ENCODE measurements at regions not wholly inside any gene's neighbourhood (a gene's known extent, or its start where the extent isn't known, plus 50 kb on each side); places are given as distances from the start of the nearest gene placed in this dataset.

- Mint-ChIP-seq H3K27me3 (peaks cover 29 to 60% (median 43%) of the 10 kb centered on the region in 3 donors), H3K4me3 (no peak overlapping the region), H3K27ac (no peak overlapping the region), H3K9me3 (peaks cover 0 to under 1% (median 0%) of the 10 kb centered on the region in 7 donors), H3K36me3 (no peaks in the 10 kb centered on the region), H3K4me1 (no peaks in the 10 kb centered on the region)
- DNase-seq (no peak), ATAC-seq (ENCODE audit: low read depth in 2 of 2) (no peak)
Observed at GRCh38 chr1:36709869-36710481, 227.3 kb upstream of the CSF3R start.

GRCh38 chr1:36708587-36708986 lies 225.9 kb upstream of the CSF3R start:
- Mint-ChIP-seq H3K36me3 (no peaks in the 10 kb centered on the region), H3K9me3 (peaks cover 0 to 3% (median 0%) of the 10 kb centered on the region in 7 donors), H3K4me3 (no peak overlapping the region), H3K27me3 (peaks cover 29 to 67% (median 43%) of the 10 kb centered on the region in 3 donors), H3K4me1 (peaks cover 0 to 4% (median 4%) of the 10 kb centered on the region in 3 donors), H3K27ac (peak overlapping the region in 1 of 6 donors; percentile 47)
- no peak for ATAC-seq (ENCODE audit: low read depth in 2 of 2)
- no peak for DNase-seq

GRCh38 chr1:36707221-36707620 lies 224.5 kb upstream of the CSF3R start:
- no peak for DNase-seq
- H3K9me3 Mint-ChIP-seq = peaks cover 0 to 3% (median 0%) of the 10 kb centered on the region in 7 donors
- no peak overlapping the region for H3K4me3 Mint-ChIP-seq
- no peaks in the 10 kb centered on the region for H3K36me3 Mint-ChIP-seq
- peaks cover 0 to 8% (median 6%) of the 10 kb centered on the region in 3 donors for H3K4me1 Mint-ChIP-seq
- H3K27ac Mint-ChIP-seq = no peak overlapping the region
- ATAC-seq (ENCODE audit: low read depth in 2 of 2) = no peak
- peaks cover 25 to 69% (median 40%) of the 10 kb centered on the region in 3 donors for H3K27me3 Mint-ChIP-seq

DNA sequence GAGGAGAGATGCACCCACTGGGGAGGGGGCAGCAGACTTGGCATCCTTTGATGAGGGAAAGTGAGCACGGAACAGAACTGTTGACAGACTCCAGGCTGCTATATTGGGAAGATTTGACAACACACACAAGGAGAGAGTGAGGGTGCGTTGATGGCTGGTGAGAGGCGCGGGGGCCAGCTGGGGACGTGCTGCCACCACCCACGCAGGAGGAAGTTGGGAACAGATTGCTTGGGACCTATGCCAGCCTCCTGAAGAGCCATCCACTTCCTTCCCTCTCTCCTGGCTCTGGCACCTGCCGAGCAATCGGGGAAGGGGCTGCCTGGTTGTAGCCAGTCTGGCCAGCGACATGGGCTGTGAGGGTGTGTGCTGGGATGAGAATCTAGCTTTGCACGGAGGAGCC lies 223.7 kb upstream of the CSF3R start:
- ATAC-seq (ENCODE audit: low read depth in 2 of 2) = no peak
- Mint-ChIP-seq H3K27ac (peak overlapping the region in 1 of 6 donors; percentile 54), H3K4me1 (peaks cover 0 to 8% (median 6%) of the 10 kb centered on the region in 3 donors), H3K4me3 (no peak overlapping the region), H3K9me3 (peaks cover 0 to 3% (median 0%) of the 10 kb centered on the region in 7 donors), H3K36me3 (no peaks in the 10 kb centered on the region), H3K27me3 (peaks cover 26 to 77% (median 37%) of the 10 kb centered on the region in 3 donors)
- DNase-seq = no peak

DNA sequence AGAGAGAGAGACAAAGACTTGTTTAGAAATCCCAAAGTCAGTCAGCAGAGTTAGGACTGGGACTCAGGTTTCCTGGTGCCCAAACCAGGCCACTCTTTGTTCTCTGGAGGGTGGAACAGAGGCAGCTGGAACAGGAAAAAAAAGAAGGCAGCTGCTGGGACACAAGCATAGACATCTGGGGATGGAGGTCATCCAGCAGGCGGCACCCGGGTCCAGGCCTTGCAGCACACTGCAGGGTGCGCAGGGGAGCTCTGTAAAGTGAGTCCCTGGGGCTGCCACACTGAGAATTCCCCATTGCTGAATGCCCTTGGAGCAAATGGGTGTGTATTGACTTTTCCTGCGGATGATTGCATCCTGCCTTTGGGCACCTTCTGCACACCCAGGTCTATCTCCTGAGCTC lies 222.9 kb upstream of the CSF3R start:
- Mint-ChIP-seq H3K9me3 (peaks cover 0 to 3% (median 0%) of the 10 kb centered on the region in 7 donors), H3K36me3 (no peaks in the 10 kb centered on the region), H3K27me3 (peaks cover 30 to 81% (median 40%) of the 10 kb centered on the region in 3 donors), H3K4me1 (peaks cover 0 to 8% (median 6%) of the 10 kb centered on the region in 3 donors), H3K4me3 (no peak overlapping the region), H3K27ac (no peak overlapping the region)
- no peak for ATAC-seq (ENCODE audit: low read depth in 2 of 2)
- DNase-seq = no peak

DNA sequence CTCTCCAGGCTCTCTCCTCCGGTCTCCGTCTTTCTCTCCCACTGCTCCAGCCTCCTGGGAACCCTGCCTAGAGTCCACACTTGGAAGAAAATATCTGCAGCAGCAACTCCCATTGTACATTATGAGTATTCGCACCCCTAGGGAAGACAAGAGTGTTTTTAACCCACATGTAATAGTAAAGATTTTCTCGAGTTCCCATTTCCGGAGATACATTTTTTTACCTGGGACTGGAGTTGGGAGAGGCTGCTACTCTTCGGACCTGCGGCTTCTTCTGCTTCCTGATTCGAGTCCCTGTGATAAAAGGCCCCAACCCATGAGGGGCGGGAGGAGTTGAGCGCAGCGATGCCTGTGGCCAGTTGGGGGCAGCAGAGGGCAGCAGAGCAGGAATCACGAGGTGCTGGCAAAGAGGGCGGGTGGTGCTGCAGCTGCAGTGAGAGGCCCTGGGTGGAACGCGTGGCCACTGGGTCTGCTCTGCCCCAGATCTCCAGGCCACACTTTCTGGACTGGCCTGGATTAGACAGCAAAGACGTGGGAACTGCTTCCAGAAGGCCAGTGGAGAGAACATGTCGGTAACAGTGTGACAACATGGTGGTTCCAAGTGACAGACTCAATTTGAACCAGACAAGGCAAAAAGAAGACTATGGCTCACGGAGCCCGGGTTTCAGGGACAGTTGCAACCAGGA lies 221.0 kb upstream of the CSF3R start:
- peak; percentile 61 for ATAC-seq (ENCODE audit: low read depth in 2 of 2)
- Mint-ChIP-seq H3K4me3 (peak overlapping the region in 1 of 8 donors; percentile 27), H3K27ac (peak overlapping the region in 2 of 6 donors; percentile 68 to 84), H3K36me3 (no peaks in the 10 kb centered on the region), H3K4me1 (peaks cover 0 to 8% (median 6%) of the 10 kb centered on the region in 3 donors), H3K27me3 (peaks cover 28 to 72% (median 35%) of the 10 kb centered on the region in 3 donors), H3K9me3 (peaks cover 0 to 3% (median 0%) of the 10 kb centered on the region in 7 donors)
- peak; percentile 44 for DNase-seq

DNA sequence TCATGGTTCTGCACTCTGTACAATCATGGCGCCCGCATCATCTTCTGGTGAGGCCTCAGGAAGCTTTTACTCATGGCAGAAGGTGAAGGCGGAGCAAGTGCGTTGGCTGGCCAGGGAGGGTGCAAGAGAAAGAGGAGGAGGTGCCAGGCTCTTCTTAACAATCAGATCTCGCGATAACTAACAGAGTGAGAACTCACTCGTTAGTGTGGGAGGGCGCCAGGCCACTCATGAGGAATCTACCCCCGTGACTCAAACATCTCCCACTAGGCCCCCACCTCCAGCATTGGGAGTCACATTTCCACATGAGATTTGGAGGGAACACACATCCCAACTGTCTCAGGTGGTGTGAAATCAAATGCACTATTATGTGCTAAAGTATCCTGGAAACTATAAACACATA lies 220.2 kb upstream of the CSF3R start:
- ATAC-seq (ENCODE audit: low read depth in 2 of 2) = no peak
- no peak for DNase-seq
- H3K9me3 Mint-ChIP-seq = peaks cover 0 to 3% (median 0%) of the 10 kb centered on the region in 7 donors
- peaks cover 31 to 68% (median 34%) of the 10 kb centered on the region in 3 donors for H3K27me3 Mint-ChIP-seq
- no peaks in the 10 kb centered on the region for H3K36me3 Mint-ChIP-seq
- no peak overlapping the region for H3K4me3 Mint-ChIP-seq
- no peak overlapping the region for H3K27ac Mint-ChIP-seq
- peaks cover 0 to 8% (median 6%) of the 10 kb centered on the region in 3 donors for H3K4me1 Mint-ChIP-seq

DNA sequence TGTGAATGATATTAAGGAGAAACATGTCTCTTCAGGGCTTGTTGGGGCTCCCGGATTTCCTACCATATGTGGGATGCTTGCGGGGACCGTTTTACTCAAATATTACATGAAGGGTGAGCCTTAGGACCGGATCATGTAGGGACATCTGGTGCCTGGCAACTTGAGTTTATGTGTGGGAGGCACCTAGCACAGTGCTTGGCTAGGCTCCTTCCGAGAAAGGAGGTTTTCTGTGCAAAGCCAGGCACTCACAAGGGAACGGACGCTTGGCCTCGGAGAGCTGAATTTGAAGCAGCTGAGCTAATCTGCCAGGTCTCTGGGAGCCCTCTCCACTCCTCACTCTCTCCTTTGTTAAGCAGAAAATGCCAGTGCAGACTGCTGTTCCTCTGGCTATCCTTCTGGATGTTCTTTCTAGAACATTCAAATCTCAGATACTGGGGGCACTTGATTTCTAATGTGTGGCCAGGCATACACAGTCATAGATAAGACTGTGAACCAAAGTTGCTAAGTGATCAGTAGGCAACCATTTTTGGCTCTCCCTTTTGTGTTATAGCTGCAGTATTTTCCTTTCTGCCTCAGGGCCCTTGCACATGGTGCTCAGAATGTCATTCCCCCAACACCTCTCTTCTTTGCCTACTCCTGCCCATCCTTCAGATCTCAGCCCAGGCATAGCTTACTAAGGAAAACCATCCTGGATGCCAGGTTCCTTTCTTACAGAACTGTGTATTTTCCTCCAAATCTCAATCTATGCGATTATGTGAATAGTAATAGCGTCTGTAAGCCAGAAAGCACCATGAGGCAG lies 216.6 kb upstream of the CSF3R start:
- H3K4me3 Mint-ChIP-seq = no peak overlapping the region
- H3K36me3 Mint-ChIP-seq = no peaks in the 10 kb centered on the region
- DNase-seq (no peak), ATAC-seq (ENCODE audit: low read depth in 2 of 2) (no peak)
- H3K4me1 Mint-ChIP-seq = peaks cover 0 to 8% (median 6%) of the 10 kb centered on the region in 3 donors
- H3K9me3 Mint-ChIP-seq = peaks cover 0 to 1% (median 0%) of the 10 kb centered on the region in 7 donors
- H3K27ac Mint-ChIP-seq = no peak overlapping the region
- H3K27me3 Mint-ChIP-seq = peaks cover 8 to 39% (median 31%) of the 10 kb centered on the region in 3 donors

- H3K4me1 Mint-ChIP-seq = no peaks in the 10 kb centered on the region
- DNase-seq = no peak
- no peak overlapping the region for H3K4me3 Mint-ChIP-seq
- H3K27me3 Mint-ChIP-seq = peaks cover 17 to 38% (median 36%) of the 10 kb centered on the region in 3 donors
- peaks cover 0 to 2% (median 0%) of the 10 kb centered on the region in 7 donors for H3K9me3 Mint-ChIP-seq
- H3K36me3 Mint-ChIP-seq = no peaks in the 10 kb centered on the region
- H3K27ac Mint-ChIP-seq = no peak overlapping the region
- no peak for ATAC-seq (ENCODE audit: low read depth in 2 of 2)
Observed at GRCh38 chr1:36697836-36698605, 215.3 kb upstream of the CSF3R start.

DNA sequence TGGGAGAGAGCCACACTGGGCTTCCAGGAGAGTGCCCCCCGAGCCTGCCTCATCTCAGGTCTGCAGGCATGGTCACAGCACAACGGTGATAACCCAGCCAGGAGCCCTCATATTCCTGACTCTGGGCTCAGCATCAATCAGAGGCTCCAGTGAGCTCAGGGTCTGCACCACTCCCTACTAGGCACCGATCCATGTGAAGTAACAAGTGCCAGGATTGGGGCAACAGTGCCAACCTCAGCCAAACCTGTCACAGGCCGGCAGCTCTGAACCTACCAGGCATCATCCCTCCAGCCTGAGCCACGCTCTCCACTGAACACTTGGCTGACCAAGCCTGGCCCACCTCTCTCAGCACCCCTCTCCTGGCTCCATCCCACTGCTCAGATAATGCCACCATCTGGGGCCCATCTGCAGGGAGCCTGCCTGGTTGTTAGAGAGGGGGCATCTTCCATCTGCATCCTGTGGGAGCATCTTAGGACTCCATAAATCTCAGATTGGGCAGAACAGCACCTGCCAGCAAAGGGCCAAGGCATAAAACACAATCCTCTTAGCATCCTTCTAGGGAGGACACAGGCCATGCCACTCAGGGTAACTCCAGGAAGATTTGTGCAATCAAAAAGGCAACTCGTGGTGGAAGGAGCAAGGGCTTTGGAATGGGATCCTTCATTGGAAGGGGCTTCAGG lies 213.7 kb upstream of the CSF3R start:
- no peak for DNase-seq
- Mint-ChIP-seq H3K27me3 (peaks cover 17 to 32% (median 22%) of the 10 kb centered on the region in 3 donors), H3K9me3 (peaks cover 0 to 2% (median 0%) of the 10 kb centered on the region in 7 donors), H3K4me1 (no peaks in the 10 kb centered on the region), H3K4me3 (no peak overlapping the region), H3K27ac (no peak overlapping the region), H3K36me3 (no peaks in the 10 kb centered on the region)
- no peak for ATAC-seq (ENCODE audit: low read depth in 2 of 2)

DNA sequence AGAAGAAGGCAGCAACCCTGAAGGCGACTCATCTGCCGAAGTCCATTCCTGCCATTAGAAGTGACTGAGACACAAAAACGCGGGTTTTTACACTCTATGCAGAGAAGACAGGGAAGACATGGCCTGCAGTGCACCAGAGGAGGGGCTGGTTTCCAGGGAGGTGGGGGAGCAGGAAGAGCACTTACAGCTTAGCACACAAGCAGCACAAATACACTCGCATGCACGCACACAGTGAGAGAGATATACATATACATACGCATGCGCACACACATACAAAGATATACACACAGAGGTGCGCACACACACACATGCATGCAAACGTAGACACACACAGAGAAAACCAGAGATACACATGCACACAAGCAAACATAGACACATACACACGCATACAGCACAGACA lies 210.9 kb upstream of the CSF3R start:
- DNase-seq (no peak), ATAC-seq (ENCODE audit: low read depth in 2 of 2) (no peak)
- Mint-ChIP-seq H3K4me1 (no peaks in the 10 kb centered on the region), H3K27ac (no peak overlapping the region), H3K36me3 (no peaks in the 10 kb centered on the region), H3K27me3 (peaks cover 9 to 22% (median 14%) of the 10 kb centered on the region in 3 donors), H3K4me3 (no peak overlapping the region), H3K9me3 (peaks cover 0 to 2% (median 0%) of the 10 kb centered on the region in 7 donors)

- Mint-ChIP-seq H3K27ac (no peak overlapping the region), H3K36me3 (no peaks in the 10 kb centered on the region), H3K27me3 (peaks cover 13 to 18% (median 15%) of the 10 kb centered on the region in 3 donors)
Observed at GRCh38 chr1:36693161-36693525, 210.4 kb upstream of the CSF3R start.

More at GRCh38 chr1:36693161-36693525, 210.4 kb upstream of the CSF3R start:
- Mint-ChIP-seq H3K4me3 (no peak overlapping the region), H3K4me1 (no peaks in the 10 kb centered on the region), H3K9me3 (peaks cover 0 to 2% (median 0%) of the 10 kb centered on the region in 7 donors)
- no peak for DNase-seq
- no peak for ATAC-seq (ENCODE audit: low read depth in 2 of 2)

Data from naive B cell (primary cell).